Fibroblast of lung (primary cell): ENCODE measurements at regions not wholly inside any gene's neighbourhood (a gene's known extent, or its start where the extent isn't known, plus 50 kb on each side); places are given as distances from the start of the nearest gene placed in this dataset.

ENCODE experiments used
- EZH2 ChIP-seq: IDR thresholded peaks from 2 replicates; pipeline ENCODE4 v1.5.1; 2012; ENCODE audit warnings: low read length, control low read depth, mild to moderate bottlenecking; ENCODE audit errors: missing control alignments
- TF ChIP-seq, protein P1 (sequence below), 2 donors: IDR thresholded peaks in 1 of 2; conservative IDR thresholded peaks in 1 of 2; 1 replicate in 1 of 2; 2 replicates in 1 of 2; pipeline ENCODE4 v1.5.1; 2011 to 2012; ENCODE audit warnings: low read length in 2 of 2, control low read depth in 1 of 2, inconsistent platforms in 1 of 2, low read depth in 1 of 2, mild to moderate bottlenecking in 1 of 2

- TF ChIP-seq, protein P1, sequence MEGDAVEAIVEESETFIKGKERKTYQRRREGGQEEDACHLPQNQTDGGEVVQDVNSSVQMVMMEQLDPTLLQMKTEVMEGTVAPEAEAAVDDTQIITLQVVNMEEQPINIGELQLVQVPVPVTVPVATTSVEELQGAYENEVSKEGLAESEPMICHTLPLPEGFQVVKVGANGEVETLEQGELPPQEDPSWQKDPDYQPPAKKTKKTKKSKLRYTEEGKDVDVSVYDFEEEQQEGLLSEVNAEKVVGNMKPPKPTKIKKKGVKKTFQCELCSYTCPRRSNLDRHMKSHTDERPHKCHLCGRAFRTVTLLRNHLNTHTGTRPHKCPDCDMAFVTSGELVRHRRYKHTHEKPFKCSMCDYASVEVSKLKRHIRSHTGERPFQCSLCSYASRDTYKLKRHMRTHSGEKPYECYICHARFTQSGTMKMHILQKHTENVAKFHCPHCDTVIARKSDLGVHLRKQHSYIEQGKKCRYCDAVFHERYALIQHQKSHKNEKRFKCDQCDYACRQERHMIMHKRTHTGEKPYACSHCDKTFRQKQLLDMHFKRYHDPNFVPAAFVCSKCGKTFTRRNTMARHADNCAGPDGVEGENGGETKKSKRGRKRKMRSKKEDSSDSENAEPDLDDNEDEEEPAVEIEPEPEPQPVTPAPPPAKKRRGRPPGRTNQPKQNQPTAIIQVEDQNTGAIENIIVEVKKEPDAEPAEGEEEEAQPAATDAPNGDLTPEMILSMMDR (conservative IDR thresholded peaks at IDR 0.05 in 1 of 2, IDR thresholded peaks at IDR 0.05 in 1 of 2; ENCODE audit: low read depth in 1 of 2, low read length in 2 of 2) = no peak
- TF ChIP-seq EZH2 = no peak
These were observed 374.3 kb upstream of the GOT2 start for GRCh38 chr16:59108374-59108773.
